Panc1 (cell line): ENCODE measurements at regions not wholly inside any gene's neighbourhood (a gene's known extent, or its start where the extent isn't known, plus 50 kb on each side); places are given as distances from the start of the nearest gene placed in this dataset.

Experiments used
- CTCF ChIP-seq: fragments of 450-650 bp; IDR thresholded peaks from 2 replicates; pipeline ENCODE4 v1.5.1; 2017; ENCODE audit warnings: mild to moderate bottlenecking
- POLR2AphosphoS5 ChIP-seq: IDR thresholded peaks from 2 replicates; pipeline ENCODE4 v1.6.1; 2012; ENCODE audit warnings: mild to moderate bottlenecking, low read depth, low read length, moderate library complexity
- SIN3A ChIP-seq: IDR thresholded peaks from 2 replicates; pipeline ENCODE4 v1.6.1; 2012; ENCODE audit warnings: low read depth, mild to moderate bottlenecking, low read length, moderate library complexity, borderline replicate concordance; ENCODE audit not compliant: insufficient read depth
- TF ChIP-seq, protein P1 (sequence below), 2 experiments: IDR thresholded peaks; 2 replicates each; pipeline ENCODE4 v1.6.1; 2011 to 2012; ENCODE audit warnings: low read depth in 2 of 2, control low read depth in 1 of 2, low read length in 1 of 2, mild to moderate bottlenecking in 1 of 2, moderate library complexity in 1 of 2; ENCODE audit not compliant: insufficient read depth in 1 of 2

DNA sequence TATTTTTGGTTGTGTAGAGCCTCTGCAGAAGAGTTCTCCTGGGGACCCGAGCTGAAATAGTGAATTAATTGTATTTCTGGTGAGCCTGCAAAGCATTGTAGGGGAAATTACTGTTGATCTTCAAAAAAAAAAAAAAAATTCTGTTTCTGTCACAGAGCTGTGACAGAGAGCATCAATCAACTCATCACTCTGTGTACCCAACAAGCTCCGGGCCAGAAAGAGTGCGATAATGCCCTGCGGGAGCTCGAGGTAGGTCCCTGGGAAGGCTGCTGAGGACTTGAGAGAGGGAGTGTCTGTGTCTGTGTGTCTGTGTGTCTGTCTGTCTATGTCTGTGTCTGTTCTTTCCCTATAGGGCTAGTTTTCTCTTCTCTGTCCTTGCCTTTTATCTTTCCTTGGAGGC lies 294.4 kb upstream of the TPM1 start:
- TF ChIP-seq CTCF = no peak
- TF ChIP-seq POLR2AphosphoS5 = no peak
- no peak for TF ChIP-seq SIN3A
- TF ChIP-seq, protein P1, sequence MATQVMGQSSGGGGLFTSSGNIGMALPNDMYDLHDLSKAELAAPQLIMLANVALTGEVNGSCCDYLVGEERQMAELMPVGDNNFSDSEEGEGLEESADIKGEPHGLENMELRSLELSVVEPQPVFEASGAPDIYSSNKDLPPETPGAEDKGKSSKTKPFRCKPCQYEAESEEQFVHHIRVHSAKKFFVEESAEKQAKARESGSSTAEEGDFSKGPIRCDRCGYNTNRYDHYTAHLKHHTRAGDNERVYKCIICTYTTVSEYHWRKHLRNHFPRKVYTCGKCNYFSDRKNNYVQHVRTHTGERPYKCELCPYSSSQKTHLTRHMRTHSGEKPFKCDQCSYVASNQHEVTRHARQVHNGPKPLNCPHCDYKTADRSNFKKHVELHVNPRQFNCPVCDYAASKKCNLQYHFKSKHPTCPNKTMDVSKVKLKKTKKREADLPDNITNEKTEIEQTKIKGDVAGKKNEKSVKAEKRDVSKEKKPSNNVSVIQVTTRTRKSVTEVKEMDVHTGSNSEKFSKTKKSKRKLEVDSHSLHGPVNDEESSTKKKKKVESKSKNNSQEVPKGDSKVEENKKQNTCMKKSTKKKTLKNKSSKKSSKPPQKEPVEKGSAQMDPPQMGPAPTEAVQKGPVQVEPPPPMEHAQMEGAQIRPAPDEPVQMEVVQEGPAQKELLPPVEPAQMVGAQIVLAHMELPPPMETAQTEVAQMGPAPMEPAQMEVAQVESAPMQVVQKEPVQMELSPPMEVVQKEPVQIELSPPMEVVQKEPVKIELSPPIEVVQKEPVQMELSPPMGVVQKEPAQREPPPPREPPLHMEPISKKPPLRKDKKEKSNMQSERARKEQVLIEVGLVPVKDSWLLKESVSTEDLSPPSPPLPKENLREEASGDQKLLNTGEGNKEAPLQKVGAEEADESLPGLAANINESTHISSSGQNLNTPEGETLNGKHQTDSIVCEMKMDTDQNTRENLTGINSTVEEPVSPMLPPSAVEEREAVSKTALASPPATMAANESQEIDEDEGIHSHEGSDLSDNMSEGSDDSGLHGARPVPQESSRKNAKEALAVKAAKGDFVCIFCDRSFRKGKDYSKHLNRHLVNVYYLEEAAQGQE (IDR thresholded peaks at IDR 0.05; ENCODE audit: insufficient read depth in 1 of 2, low read depth in 2 of 2, low read length in 1 of 2) = no peak
